GM23338 (cell line): ENCODE measurements at regions not wholly inside any gene's neighbourhood (a gene's known extent, or its start where the extent isn't known, plus 50 kb on each side); places are given as distances from the start of the nearest gene placed in this dataset.

Experiments
- ATAC-seq: fragments of 200-7000 bp; cut with Tn5 transposase; 3 replicates; pipeline ENCODE4 v1.9.1; 2020
- DNase-seq: peaks from one replicate; pipeline ENCODE4 v3.0.0-alpha.2; 2015; ENCODE audit warnings: low spot score
- H2AFZ ChIP-seq: fragments of 200-600 bp; sonication (generic); 2 replicates; pipeline ENCODE4 v1.8.0; 2016; ENCODE audit warnings: antibody characterized with exemption, mild to moderate bottlenecking, moderate library complexity
- H3F3A ChIP-seq: fragments of 200-600 bp; sonication (generic); replicated peaks from 2 replicates; pipeline ENCODE4 v1.8.0; 2017; ENCODE audit warnings: antibody characterized with exemption, mixed run types, low read depth
- H3K27ac ChIP-seq: fragments of 200-600 bp; sonication (generic); 2 replicates; pipeline ENCODE4 v1.6.1; 2016; ENCODE audit warnings: low read depth
- H3K27me3 ChIP-seq: fragments of 200-600 bp; sonication (generic); 2 replicates; pipeline ENCODE4 v1.8.0; 2016; ENCODE audit warnings: mild to moderate bottlenecking, mixed run types, moderate library complexity; ENCODE audit not compliant: insufficient read depth
- H3K36me3 ChIP-seq: fragments of 200-600 bp; sonication (generic); 2 replicates; pipeline ENCODE4 v1.8.0; 2016; ENCODE audit warnings: mild to moderate bottlenecking; ENCODE audit not compliant: insufficient read depth
- H3K4me1 ChIP-seq: fragments of 200-600 bp; sonication (generic); 2 replicates; pipeline ENCODE4 v1.8.0; 2016; ENCODE audit warnings: mild to moderate bottlenecking, moderate library complexity; ENCODE audit not compliant: insufficient read depth
- H3K4me2 ChIP-seq: fragments of 200-600 bp; sonication (generic); 2 replicates; pipeline ENCODE4 v1.7.1; 2017; ENCODE audit warnings: mixed run types
- H3K4me3 ChIP-seq: fragments of 200-600 bp; sonication (generic); 2 replicates; pipeline ENCODE4 v1.6.1; 2016; ENCODE audit warnings: mixed run types
- H3K79me2 ChIP-seq: fragments of 200-600 bp; sonication (generic); replicated peaks from 2 replicates; pipeline ENCODE4 v1.8.0; 2017; ENCODE audit warnings: mild to moderate bottlenecking; ENCODE audit not compliant: insufficient read depth
- H3K9me2 ChIP-seq: fragments of 200-600 bp; sonication (generic); 2 replicates; pipeline ENCODE4 v1.8.0; 2017; ENCODE audit not compliant: insufficient read depth
- H4K20me1 ChIP-seq: fragments of 200-600 bp; sonication (generic); replicated peaks from 2 replicates; pipeline ENCODE4 v1.8.0; 2017; ENCODE audit warnings: mild to moderate bottlenecking; ENCODE audit not compliant: insufficient read depth
- H3K27ac Mint-ChIP-seq: 2 replicates; pipeline ENCODE4 v1.8.0; 2020; ENCODE audit warnings: inconsistent platforms, mild to moderate bottlenecking, moderate library complexity, mixed read lengths
- H3K27me3 Mint-ChIP-seq: 3 replicates; pipeline ENCODE4 v1.8.0; 2022; ENCODE audit warnings: low read depth, mild to moderate bottlenecking, moderate library complexity, mixed read lengths, inconsistent platforms; ENCODE audit not compliant: insufficient read depth, poor library complexity
- H3K36me3 Mint-ChIP-seq: 3 replicates; pipeline ENCODE4 v1.8.0; 2021; ENCODE audit warnings: low read depth, mild to moderate bottlenecking, inconsistent platforms, moderate library complexity, mixed read lengths
- H3K4me1 Mint-ChIP-seq: 3 replicates; pipeline ENCODE4 v1.8.0; 2020; ENCODE audit warnings: mild to moderate bottlenecking, inconsistent platforms, mixed read lengths
- H3K4me3 Mint-ChIP-seq: 3 replicates; pipeline ENCODE4 v1.8.0; 2021; ENCODE audit warnings: moderate library complexity, mild to moderate bottlenecking, inconsistent platforms, mixed read lengths
- H3K9me3 Mint-ChIP-seq: 3 replicates; pipeline ENCODE4 v1.8.0; 2020; ENCODE audit warnings: moderate library complexity, mild to moderate bottlenecking, inconsistent platforms, mixed read lengths
- CREB1 ChIP-seq: fragments of 250-450 bp; sonication (Bioruptor Pico); IDR thresholded peaks from 2 replicates; pipeline ENCODE4 v1.5.0; 2020; ENCODE audit warnings: low read depth, mild to moderate bottlenecking, moderate library complexity
- CTCF ChIP-seq, 2 experiments: fragments of 200-600 bp in 1 of 2; sonication (generic) in 1 of 2; conservative IDR thresholded peaks; 2 replicates each; pipeline versions ENCODE4 v1.5.1 to v1.6.1; 2016 to 2017; ENCODE audit warnings: antibody characterized with exemption in 2 of 2, low read depth in 2 of 2, mild to moderate bottlenecking in 2 of 2, moderate library complexity in 1 of 2
- ETS1 ChIP-seq: IDR thresholded peaks from 2 replicates; pipeline ENCODE4 v1.6.1; 2016; ENCODE audit warnings: antibody characterized with exemption
- EZH2 ChIP-seq: fragments of 200-600 bp; sonication (generic); IDR thresholded peaks from one replicate; pipeline ENCODE4 v1.8.0; 2017; ENCODE audit warnings: antibody characterized with exemption, mild to moderate bottlenecking, low read depth; ENCODE audit not compliant: unreplicated experiment
- EZH2phosphoT487 ChIP-seq: fragments of 200-600 bp; sonication (generic); IDR thresholded peaks from one replicate; pipeline ENCODE4 v1.8.1; 2018; ENCODE audit warnings: antibody characterized with exemption; ENCODE audit not compliant: unreplicated experiment
- JUNB ChIP-seq: IDR thresholded peaks from one replicate; pipeline ENCODE4 v1.6.1; 2016; ENCODE audit warnings: antibody characterized with exemption; ENCODE audit not compliant: unreplicated experiment
- NANOG ChIP-seq: IDR thresholded peaks from 2 replicates; pipeline ENCODE4 v1.6.1; 2016; ENCODE audit warnings: antibody characterized with exemption, borderline replicate concordance
- POLR2AphosphoS5 ChIP-seq: IDR thresholded peaks from 2 replicates; pipeline ENCODE4 v1.6.1; 2016; ENCODE audit warnings: antibody characterized with exemption, low read depth
- REST ChIP-seq: IDR thresholded peaks from one replicate; pipeline ENCODE4 v1.6.1; 2018; ENCODE audit warnings: antibody characterized with exemption; ENCODE audit not compliant: unreplicated experiment
- STAT1 ChIP-seq: IDR thresholded peaks from one replicate; pipeline ENCODE4 v1.6.1; 2016; ENCODE audit warnings: antibody characterized with exemption; ENCODE audit not compliant: unreplicated experiment
- ZNF114 ChIP-seq: fragments of 250-450 bp; sonication (Bioruptor Pico); IDR thresholded peaks from 2 replicates; pipeline ENCODE4 v1.5.0; 2020; ENCODE audit warnings: mild to moderate bottlenecking, moderate library complexity
- ZNF331 ChIP-seq: fragments of 250-450 bp; sonication (Bioruptor Pico); IDR thresholded peaks from 2 replicates; pipeline ENCODE4 v1.5.0; 2020; ENCODE audit warnings: low read depth, mild to moderate bottlenecking, moderate library complexity
- ZNF462 ChIP-seq: fragments of 250-450 bp; sonication (Bioruptor Pico); IDR thresholded peaks from 2 replicates; pipeline ENCODE4 v1.5.0; 2020; ENCODE audit warnings: mild to moderate bottlenecking, moderate library complexity

- Histone ChIP-seq H3K9me2 (no peaks in the 10 kb centered on the region; the same call in 1 of the 2 replicates), H3K4me1 (no peaks in the 10 kb centered on the region), H3F3A (no peaks in the 10 kb centered on the region), H3K36me3 (no peaks in the 10 kb centered on the region), H3K27ac (no peak overlapping the region), H3K79me2 (no peaks in the 10 kb centered on the region), H2AFZ (no peak overlapping the region), H3K27me3 (no peaks in the 10 kb centered on the region), H4K20me1 (no peaks in the 10 kb centered on the region), H3K4me2 (no peak overlapping the region), H3K4me3 (no peak overlapping the region)
- Mint-ChIP-seq H3K27ac (no peak overlapping the region), H3K9me3 (no peaks in the 10 kb centered on the region), H3K36me3 (no peaks in the 10 kb centered on the region), H3K4me3 (no peak overlapping the region), H3K27me3 (peaks cover 4% of the 10 kb centered on the region), H3K4me1 (no peaks in the 10 kb centered on the region)
- TF ChIP-seq ZNF114 (CRISPR knock-in tag) (no peak), REST (no peak), EZH2 (no peak), STAT1 (no peak), ZNF331 (no peak), EZH2phosphoT487 (no peak), NANOG (no peak), POLR2AphosphoS5 (no peak), JUNB (no peak), CTCF (conservative IDR thresholded peaks at IDR 0.05; ENCODE audit: low read depth in 2 of 2) (no peak), ETS1 (no peak), CREB1 (CRISPR knock-in tag) (no peak), ZNF462 (CRISPR knock-in tag) (no peak)
- ATAC-seq (no peak), DNase-seq (no peak)
Observed at GRCh38 chr2:185063761-185064160, 465.4 kb downstream of the ZNF804A start.
